H1 (cell line): ENCODE measurements at regions not wholly inside any gene's neighbourhood (a gene's known extent, or its start where the extent isn't known, plus 50 kb on each side); places are given as distances from the start of the nearest gene placed in this dataset.

Experiments used
- CTCF ChIP-seq, 3 experiments: IDR thresholded peaks; 1 replicate in 2 of 3; 2 replicates in 1 of 3; pipeline versions ENCODE4 v1.5.1 to v1.6.1; 2011; ENCODE audit warnings: low read length in 3 of 3, mild to moderate bottlenecking in 3 of 3, inconsistent platforms in 2 of 3, low read depth in 1 of 3, moderate library complexity in 1 of 3; ENCODE audit not compliant: insufficient read depth in 1 of 3; ENCODE audit errors: control extremely low read depth in 1 of 3
- EP300 ChIP-seq, 2 experiments: IDR thresholded peaks; 1 replicate in 1 of 2; 2 replicates in 1 of 2; pipeline ENCODE4 v1.6.1; 2011 to 2012; ENCODE audit warnings: low read depth in 2 of 2, low read length in 2 of 2, mild to moderate bottlenecking in 2 of 2, borderline replicate concordance in 1 of 2, inconsistent platforms in 1 of 2, moderate library complexity in 1 of 2
- MAFK ChIP-seq: IDR thresholded peaks from 2 replicates; pipeline ENCODE4 v1.6.1; 2012; ENCODE audit warnings: low read depth, mild to moderate bottlenecking, improper control_type of control experiment, low read length
- RFX5 ChIP-seq: IDR thresholded peaks from 2 replicates; pipeline ENCODE4 v1.6.1; 2011; ENCODE audit warnings: low read depth, low read length, improper control_type of control experiment, borderline replicate concordance

GRCh38 chr16:48447428-48447827 is 62.2 kb upstream of the SIAH1 start:
- TF ChIP-seq MAFK, result no peak
- TF ChIP-seq EP300 (IDR thresholded peaks at IDR 0.05; ENCODE audit: borderline replicate concordance in 1 of 2, low read depth in 2 of 2, low read length in 2 of 2), result no peak
- TF ChIP-seq RFX5, result no peak
- TF ChIP-seq CTCF (IDR thresholded peaks at IDR 0.05; ENCODE audit: control extremely low read depth in 1 of 3, insufficient read depth in 1 of 3, low read depth in 1 of 3, low read length in 3 of 3), result no peak
